Naive B cell (primary cell): ENCODE measurements at regions not wholly inside any gene's neighbourhood (a gene's known extent, or its start where the extent isn't known, plus 50 kb on each side); places are given as distances from the start of the nearest gene placed in this dataset.

ENCODE experiments used
- ATAC-seq, 2 donors: fragments of 150-1000 bp; cut with Tn5 transposase; 2 replicates each; pipeline ENCODE4 v1.10.0; 2021; ENCODE audit warnings: low read depth in 2 of 2, mild to moderate bottlenecking in 2 of 2, moderate library complexity in 2 of 2
- DNase-seq: peaks from one replicate; pipeline ENCODE4 v3.0.0; 2022
- H3K27ac Mint-ChIP-seq, 6 donors: one replicate each; pipeline ENCODE4 v1.8.0; 2020 to 2022; ENCODE audit warnings: mild to moderate bottlenecking in 6 of 6, mixed read lengths in 6 of 6, moderate library complexity in 5 of 6, inconsistent platforms in 2 of 6
- H3K27me3 Mint-ChIP-seq, 3 donors: one replicate each; pipeline ENCODE4 v1.8.0; 2021 to 2022; ENCODE audit warnings: mixed read lengths in 3 of 3, mild to moderate bottlenecking in 1 of 3
- H3K36me3 Mint-ChIP-seq, 2 donors: one replicate each; pipeline ENCODE4 v1.8.0; 2020 to 2022; ENCODE audit warnings: mixed read lengths in 2 of 2, inconsistent platforms in 1 of 2, mild to moderate bottlenecking in 1 of 2
- H3K4me1 Mint-ChIP-seq, 3 donors: one replicate each; pipeline ENCODE4 v1.8.0; 2020 to 2022; ENCODE audit warnings: mixed read lengths in 3 of 3, inconsistent platforms in 1 of 3, mild to moderate bottlenecking in 1 of 3, moderate library complexity in 1 of 3
- H3K4me3 Mint-ChIP-seq, 8 donors: one replicate each; pipeline ENCODE4 v1.8.0; 2020 to 2022; ENCODE audit warnings: mild to moderate bottlenecking in 8 of 8, mixed read lengths in 8 of 8, moderate library complexity in 8 of 8, inconsistent platforms in 2 of 8
- H3K9me3 Mint-ChIP-seq, 7 donors: one replicate each; pipeline ENCODE4 v1.8.0; 2020 to 2022; ENCODE audit warnings: mixed read lengths in 7 of 7, mild to moderate bottlenecking in 5 of 7, inconsistent platforms in 2 of 7, moderate library complexity in 1 of 7

- Mint-ChIP-seq H3K27me3 (no peaks in the 10 kb centered on the region), H3K4me1 (peaks cover 16 to 27% (median 20%) of the 10 kb centered on the region in 3 donors), H3K9me3 (peaks cover 8 to 33% (median 17%) of the 10 kb centered on the region in 7 donors), H3K36me3 (peaks cover 47 to 67% of the 10 kb centered on the region in 2 donors), H3K27ac (peak overlapping the region in 2 of 6 donors; percentile 42 to 76), H3K4me3 (no peak overlapping the region)
- DNase-seq, result no peak
- no peak for ATAC-seq
These were observed 1435.2 kb downstream of the UQCRFS1 start for GRCh38 chr19:27777726-27778125.

- H3K27me3 Mint-ChIP-seq, result no peaks in the 10 kb centered on the region
- ATAC-seq, result no peak
- H3K36me3 Mint-ChIP-seq, result peaks cover 52 to 71% of the 10 kb centered on the region in 2 donors
- peaks cover 16 to 27% (median 20%) of the 10 kb centered on the region in 3 donors for H3K4me1 Mint-ChIP-seq
- peaks cover 13 to 38% (median 21%) of the 10 kb centered on the region in 7 donors for H3K9me3 Mint-ChIP-seq
- peak overlapping the region in 1 of 8 donors; percentile 65 for H3K4me3 Mint-ChIP-seq
- H3K27ac Mint-ChIP-seq, result peak overlapping the region in 2 of 6 donors; percentile 4 to 65
- no peak for DNase-seq
These were observed 1435.7 kb downstream of the UQCRFS1 start for GRCh38 chr19:27777242-27777641.

- H3K27ac Mint-ChIP-seq, result no peak overlapping the region
- H3K36me3 Mint-ChIP-seq, result peaks cover 59 to 79% of the 10 kb centered on the region in 2 donors
- H3K27me3 Mint-ChIP-seq, result no peaks in the 10 kb centered on the region
- H3K4me1 Mint-ChIP-seq, result peaks cover 16 to 27% (median 20%) of the 10 kb centered on the region in 3 donors
- H3K4me3 Mint-ChIP-seq, result no peak overlapping the region
- H3K9me3 Mint-ChIP-seq, result peaks cover 14 to 45% (median 24%) of the 10 kb centered on the region in 7 donors
- DNase-seq (no peak), ATAC-seq (no peak)
These were observed 1436.4 kb downstream of the UQCRFS1 start for GRCh38 chr19:27776524-27776923.

GRCh38 chr19:27776020-27776419 lies 1436.9 kb downstream of the UQCRFS1 start:
- Mint-ChIP-seq H3K4me1 (peaks cover 16 to 26% (median 17%) of the 10 kb centered on the region in 3 donors), H3K4me3 (peak overlapping the region in 1 of 8 donors; percentile 72), H3K36me3 (peaks cover 56 to 81% of the 10 kb centered on the region in 2 donors), H3K27ac (no peak overlapping the region), H3K9me3 (peaks cover 14 to 50% (median 24%) of the 10 kb centered on the region in 7 donors), H3K27me3 (no peaks in the 10 kb centered on the region)
- ATAC-seq (no peak), DNase-seq (no peak)

- Mint-ChIP-seq H3K27me3 (no peaks in the 10 kb centered on the region), H3K9me3 (peaks cover 20 to 56% (median 30%) of the 10 kb centered on the region in 7 donors), H3K36me3 (peaks cover 53 to 81% of the 10 kb centered on the region in 2 donors), H3K27ac (peak overlapping the region in 3 of 6 donors; percentile 10 to 82 (median 21)), H3K4me3 (peak overlapping the region in 1 of 8 donors; percentile 66), H3K4me1 (peaks cover 11 to 20% (median 11%) of the 10 kb centered on the region in 3 donors)
- no peak for ATAC-seq
- no peak for DNase-seq
These were observed 1437.6 kb downstream of the UQCRFS1 start for GRCh38 chr19:27775395-27775794.

GRCh38 chr19:27774827-27775226 lies 1438.1 kb downstream of the UQCRFS1 start:
- Mint-ChIP-seq H3K36me3 (peaks cover 53 to 81% of the 10 kb centered on the region in 2 donors), H3K4me3 (no peak overlapping the region), H3K27ac (peak overlapping the region in 3 of 6 donors; percentile 38 to 92 (median 45)), H3K4me1 (peaks cover 6 to 14% (median 8%) of the 10 kb centered on the region in 3 donors), H3K27me3 (no peaks in the 10 kb centered on the region), H3K9me3 (peaks cover 20 to 62% (median 35%) of the 10 kb centered on the region in 7 donors)
- DNase-seq (peak; percentile 19), ATAC-seq (peak; percentile 27 to 50)

GRCh38 chr19:27774337-27774736 lies 1438.6 kb downstream of the UQCRFS1 start:
- ATAC-seq (no peak), DNase-seq (no peak)
- Mint-ChIP-seq H3K4me3 (no peak overlapping the region), H3K9me3 (peaks cover 21 to 67% (median 40%) of the 10 kb centered on the region in 7 donors), H3K27ac (peak overlapping the region in 3 of 6 donors; percentile 45 to 92 (median 47)), H3K4me1 (peaks cover 2 to 9% (median 4%) of the 10 kb centered on the region in 3 donors), H3K36me3 (peaks cover 53 to 85% of the 10 kb centered on the region in 2 donors), H3K27me3 (no peaks in the 10 kb centered on the region)

GRCh38 chr19:27773318-27774094 lies 1439.4 kb downstream of the UQCRFS1 start:
- Mint-ChIP-seq H3K36me3 (peaks cover 53 to 85% of the 10 kb centered on the region in 2 donors), H3K4me1 (peaks cover 0 to 3% (median 0%) of the 10 kb centered on the region in 3 donors), H3K4me3 (no peak overlapping the region), H3K27me3 (no peaks in the 10 kb centered on the region), H3K27ac (no peak overlapping the region), H3K9me3 (peaks cover 21 to 75% (median 45%) of the 10 kb centered on the region in 7 donors)
- no peak for ATAC-seq
- no peak for DNase-seq

GRCh38 chr19:27772059-27772458 lies 1440.9 kb downstream of the UQCRFS1 start:
- ATAC-seq (no peak), DNase-seq (no peak)
- peaks cover 21 to 90% (median 59%) of the 10 kb centered on the region in 7 donors for H3K9me3 Mint-ChIP-seq
- H3K4me1 Mint-ChIP-seq, result no peaks in the 10 kb centered on the region
- H3K27ac Mint-ChIP-seq, result no peak overlapping the region
- H3K4me3 Mint-ChIP-seq, result no peak overlapping the region
- peaks cover 49 to 70% of the 10 kb centered on the region in 2 donors for H3K36me3 Mint-ChIP-seq
- no peaks in the 10 kb centered on the region for H3K27me3 Mint-ChIP-seq

GRCh38 chr19:27770095-27770494 lies 1442.9 kb downstream of the UQCRFS1 start:
- no peaks in the 10 kb centered on the region for H3K4me1 Mint-ChIP-seq
- peak overlapping the region in 1 of 6 donors; percentile 39 for H3K27ac Mint-ChIP-seq
- H3K4me3 Mint-ChIP-seq, result no peak overlapping the region
- no peaks in the 10 kb centered on the region for H3K27me3 Mint-ChIP-seq
- H3K36me3 Mint-ChIP-seq, result peaks cover 36 to 51% of the 10 kb centered on the region in 2 donors
- peaks cover 26 to 97% (median 70%) of the 10 kb centered on the region in 7 donors for H3K9me3 Mint-ChIP-seq
- no peak for DNase-seq
- ATAC-seq, result no peak

- Mint-ChIP-seq H3K9me3 (peaks cover 30 to 97% (median 76%) of the 10 kb centered on the region in 7 donors), H3K4me3 (no peak overlapping the region), H3K27me3 (no peaks in the 10 kb centered on the region), H3K36me3 (peaks cover 17 to 34% of the 10 kb centered on the region in 2 donors), H3K4me1 (no peaks in the 10 kb centered on the region), H3K27ac (no peak overlapping the region)
- DNase-seq, result no peak
- ATAC-seq, result no peak
These were observed 1445.7 kb downstream of the UQCRFS1 start for GRCh38 chr19:27767234-27767633.

GRCh38 chr19:27765912-27766725 lies 1446.8 kb downstream of the UQCRFS1 start:
- peaks cover 8 to 27% of the 10 kb centered on the region in 2 donors for H3K36me3 Mint-ChIP-seq
- H3K4me1 Mint-ChIP-seq, result no peaks in the 10 kb centered on the region
- H3K27ac Mint-ChIP-seq, result peak overlapping the region in 2 of 6 donors; percentile 33 to 69
- ATAC-seq (no peak), DNase-seq (no peak)
- H3K27me3 Mint-ChIP-seq, result no peaks in the 10 kb centered on the region
- no peak overlapping the region for H3K4me3 Mint-ChIP-seq
- peaks cover 26 to 88% (median 77%) of the 10 kb centered on the region in 7 donors for H3K9me3 Mint-ChIP-seq

- Mint-ChIP-seq H3K9me3 (peaks cover 26 to 86% (median 76%) of the 10 kb centered on the region in 7 donors), H3K36me3 (peaks cover 8 to 27% of the 10 kb centered on the region in 2 donors), H3K27me3 (no peaks in the 10 kb centered on the region), H3K4me1 (no peaks in the 10 kb centered on the region), H3K27ac (no peak overlapping the region), H3K4me3 (no peak overlapping the region)
- ATAC-seq (no peak), DNase-seq (no peak)
These were observed 1447.6 kb downstream of the UQCRFS1 start for GRCh38 chr19:27765397-27765796.
